HCT116 (cell line): ENCODE measurements at regions not wholly inside any gene's neighbourhood (a gene's known extent, or its start where the extent isn't known, plus 50 kb on each side); places are given as distances from the start of the nearest gene placed in this dataset.

Experiments
- ATAC-seq: fragments of 200-7000 bp; cut with Tn5 transposase; 2 replicates; pipeline ENCODE4 v1.9.1; 2020; ENCODE audit warnings: mild to moderate bottlenecking, moderate library complexity
- BruUV-seq: library from RNA; stranded (reverse); fragments of 400-500 nt; replicated peaks from 2 replicates; lab custom pipeline; 2021; lab: Mats Ljungman, UMichigan
- CTCF ChIA-PET: fragments of 300-600 bp; sonication (Branson Sonifier 250); formaldehyde crosslinking; loops from one replicate; lab custom pipeline; 2021; ENCODE audit warnings: antibody characterized with exemption; lab: Charles Lee
- POLR2A ChIA-PET: fragments of 300-600, 350-600 bp; sonication (Branson Sonifier 250); formaldehyde crosslinking; loops from one replicate; lab custom pipeline; 2021; ENCODE audit warnings: antibody characterized with exemption; lab: Charles Lee
- RAD21 ChIA-PET, 2 experiments: fragments of 300-600 bp; sonication (Branson Sonifier 250); formaldehyde crosslinking; loops; one replicate each; lab custom pipeline; 2023; ENCODE audit warnings: low total read pairs in 2 of 2; ENCODE audit not compliant: uncharacterized antibody in 2 of 2, unreplicated experiment in 2 of 2, low non-redundant PET in 1 of 2; lab: Charles Lee
- DNase-seq: peaks from one replicate; pipeline ENCODE4 v3.0.0-alpha.2; 2010; ENCODE audit warnings: low read depth, low spot score
- H2AFZ ChIP-seq: fragments of 200-600 bp; shearing (Covaris generic), sonication (generic); 2 replicates; pipeline ENCODE4 v1.6.1; 2017; ENCODE audit warnings: low read depth, mixed run types, mixed read lengths, antibody characterized with exemption, low read length; ENCODE audit not compliant: poor library complexity, severe bottlenecking
- H3K27ac ChIP-seq: 2 replicates; pipeline ENCODE4 v1.5.1; 2012; ENCODE audit warnings: low read depth, low read length
- H3K27me3 ChIP-seq: fragments of 200-600 bp; sonication (generic); 2 replicates; pipeline ENCODE4 v1.6.1; 2016; ENCODE audit warnings: mixed run types, low read length, mixed read lengths; ENCODE audit not compliant: insufficient read depth
- H3K36me3 ChIP-seq, 2 experiments: fragments of 200-500 bp in 1 of 2; fragments of 200-600 bp in 1 of 2; sonication (Bioruptor generic) in 1 of 2; sonication (generic) in 1 of 2; 2 replicates each; pipeline versions ENCODE4 v1.5.1 to v1.6.1; 2014 to 2016; ENCODE audit warnings: low read length in 2 of 2, inconsistent platforms in 1 of 2, mixed read lengths in 1 of 2, mixed run types in 1 of 2; ENCODE audit not compliant: insufficient read depth in 2 of 2, control insufficient read depth in 1 of 2
- H3K4me1 ChIP-seq, 2 experiments: fragments of 200-600 bp in 1 of 2; sonication (generic) in 1 of 2; 2 replicates each; pipeline versions ENCODE4 v1.5.1 to v1.6.1; 2012 to 2017; ENCODE audit warnings: low read length in 2 of 2, inconsistent platforms in 1 of 2, mild to moderate bottlenecking in 1 of 2, mixed read lengths in 1 of 2, mixed run types in 1 of 2, moderate library complexity in 1 of 2; ENCODE audit not compliant: insufficient read depth in 2 of 2, control insufficient read depth in 1 of 2
- H3K4me2 ChIP-seq: fragments of 200-600 bp; sonication (generic); 2 replicates; pipeline ENCODE4 v1.6.1; 2017; ENCODE audit warnings: mixed run types, low read length, mixed read lengths
- H3K4me3 ChIP-seq, 2 experiments: fragments of 200-600 bp in 1 of 2; sonication (generic) in 1 of 2; replicated peaks in 1 of 2; 2 replicates each; pipeline ENCODE4 v1.5.1; 2011 to 2016; ENCODE audit warnings: low read length in 2 of 2, control low read depth in 1 of 2, low read depth in 1 of 2, mild to moderate bottlenecking in 1 of 2, mixed read lengths in 1 of 2, mixed run types in 1 of 2
- H3K79me2 ChIP-seq: fragments of 200-600 bp; sonication (generic); 2 replicates; pipeline ENCODE4 v1.6.1; 2017; ENCODE audit warnings: mild to moderate bottlenecking, mixed run types, low read length, moderate library complexity, mixed read lengths; ENCODE audit not compliant: insufficient read depth
- H3K9ac ChIP-seq: fragments of 200-600 bp; sonication (generic); 2 replicates; pipeline ENCODE4 v1.6.1; 2016; ENCODE audit warnings: low read length, mixed read lengths
- H3K9me2 ChIP-seq: fragments of 200-600 bp; sonication (generic), shearing (Covaris generic); 2 replicates; pipeline ENCODE4 v1.6.1; 2017; ENCODE audit warnings: mixed run types, mild to moderate bottlenecking, moderate library complexity; ENCODE audit not compliant: insufficient read depth
- H3K9me3 ChIP-seq, 2 experiments: fragments of 200-500 bp in 1 of 2; fragments of 200-600 bp in 1 of 2; sonication (Bioruptor generic) in 1 of 2; sonication (generic) in 1 of 2; 2 replicates each; pipeline ENCODE4 v1.6.1; 2014 to 2017; ENCODE audit warnings: low read length in 2 of 2, mixed read lengths in 2 of 2, inconsistent platforms in 1 of 2, low read depth in 1 of 2, mild to moderate bottlenecking in 1 of 2, mixed run types in 1 of 2, moderate library complexity in 1 of 2; ENCODE audit not compliant: control insufficient read depth in 1 of 2, insufficient read depth in 1 of 2
- H4K20me1 ChIP-seq: fragments of 200-600 bp; sonication (generic), shearing (Covaris generic); 2 replicates; pipeline ENCODE4 v1.6.1; 2017; ENCODE audit warnings: mixed run types, mild to moderate bottlenecking, moderate library complexity; ENCODE audit not compliant: insufficient read depth
- CBX3 ChIP-seq: IDR thresholded peaks from 2 replicates; pipeline ENCODE4 v1.6.1; 2012; ENCODE audit warnings: low read depth
- EGR1 ChIP-seq: IDR thresholded peaks from 2 replicates; pipeline ENCODE4 v1.6.1; 2012; ENCODE audit warnings: low read depth
- ELF1 ChIP-seq: IDR thresholded peaks from 2 replicates; pipeline ENCODE4 v1.6.1; 2012; ENCODE audit warnings: low read depth, borderline replicate concordance
- FOSL1 ChIP-seq: IDR thresholded peaks from 2 replicates; pipeline ENCODE4 v1.6.1; 2012; ENCODE audit warnings: low read depth
- POLR2A ChIP-seq: IDR thresholded peaks from 2 replicates; pipeline ENCODE4 v1.7.0; 2011; ENCODE audit warnings: borderline replicate concordance; ENCODE audit not compliant: insufficient read depth, insufficient read length; ENCODE audit errors: extremely low read depth
- RAD21 ChIP-seq: IDR thresholded peaks from 2 replicates; pipeline ENCODE4 v1.6.1; 2012; ENCODE audit warnings: low read depth, mild to moderate bottlenecking
- REST ChIP-seq: IDR thresholded peaks from 2 replicates; pipeline ENCODE4 v1.6.1; 2012; ENCODE audit warnings: low read depth
- SRF ChIP-seq: IDR thresholded peaks from 2 replicates; pipeline ENCODE4 v1.6.1; 2012; ENCODE audit warnings: low read depth
- TCF7L2 ChIP-seq: IDR thresholded peaks from 2 replicates; pipeline ENCODE4 v1.7.0; 2011; ENCODE audit warnings: borderline replicate concordance, inconsistent platforms; ENCODE audit not compliant: insufficient read depth, insufficient read length; ENCODE audit errors: extremely low read depth
- ZBTB33 ChIP-seq: IDR thresholded peaks from 2 replicates; pipeline ENCODE4 v1.6.1; 2011; ENCODE audit warnings: mild to moderate bottlenecking, low read length, moderate library complexity; ENCODE audit not compliant: insufficient replicate concordance; ENCODE audit errors: extremely low read depth
- ZFX ChIP-seq: fragments of 450-650 bp; IDR thresholded peaks from 2 replicates; pipeline ENCODE4 v1.6.1; 2017
- intact Hi-C: fragments of 100-400 bp; cut with micrococcal nuclease; formaldehyde crosslinking; loops from 2 replicates; pipeline ENCODE4 v1.10.0; 2022

- Histone ChIP-seq H3K27me3 (no peaks in the 10 kb centered on the region), H3K9ac (no peak overlapping the region), H3K9me2 (no peaks in the 10 kb centered on the region), H3K36me3 (no peaks in the 10 kb centered on the region), H3K4me3 (no peak overlapping the region), H3K4me2 (no peak overlapping the region), H3K9me3 (peaks cover 4 to 7% of the 10 kb centered on the region in 2 experiments; a peak in 2 of 4 replicates), H3K27ac (no peak overlapping the region), H3K79me2 (no peaks in the 10 kb centered on the region), H3K4me1 (no peaks in the 10 kb centered on the region), H2AFZ (no peak overlapping the region), H4K20me1 (no peaks in the 10 kb centered on the region)
- ChIA-PET RAD21 (no interaction called here), POLR2A (no interaction called here), CTCF (no interaction called here)
- intact Hi-C loops: no loop called here
- TF ChIP-seq FOSL1 (no peak), CBX3 (no peak)
- DNase-seq: no peak
- no peak for ATAC-seq
- no TSS peak for BruUV-seq
These were observed 786.3 kb upstream of the NOVA1 start for GRCh38 chr14:27384124-27384523.

- TF ChIP-seq SRF (no peak), ELF1 (no peak), REST (no peak), ZFX (no peak), EGR1 (no peak), ZBTB33 (no peak), TCF7L2 (no peak), RAD21 (no peak), POLR2A (no peak)
- no peaks in the 10 kb centered on the region for H3K4me1 ChIP-seq
- ChIA-PET POLR2A (no interaction called here), CTCF (no interaction called here), RAD21 (no interaction called here)
- H3K36me3 ChIP-seq: no peaks in the 10 kb centered on the region
- ATAC-seq: no peak
- H3K27ac ChIP-seq: no peak overlapping the region
- H3K4me2 ChIP-seq: no peak overlapping the region
- no peak overlapping the region for H3K9ac ChIP-seq
- no peaks in the 10 kb centered on the region for H4K20me1 ChIP-seq
- BruUV-seq: no TSS peak
- no peak overlapping the region for H2AFZ ChIP-seq
- H3K9me2 ChIP-seq: no peaks in the 10 kb centered on the region
- H3K27me3 ChIP-seq: no peaks in the 10 kb centered on the region
- intact Hi-C loops: no loop called here
- no peak overlapping the region for H3K4me3 ChIP-seq
- no peaks in the 10 kb centered on the region for H3K79me2 ChIP-seq
- DNase-seq: no peak
- H3K9me3 ChIP-seq: peaks cover 4 to 23% of the 10 kb centered on the region in 2 experiments; a peak in 2 of 4 replicates
These were observed 788.6 kb upstream of the NOVA1 start for GRCh38 chr14:27386391-27386790.
